IPS DF 4.7 (cell line): ENCODE measurements at regions not wholly inside any gene's neighbourhood (a gene's known extent, or its start where the extent isn't known, plus 50 kb on each side); places are given as distances from the start of the nearest gene placed in this dataset.

ENCODE experiments used
- DNase-seq: peaks from one replicate; pipeline ENCODE4 v3.0.0-alpha.2; 2013; ENCODE audit warnings: low spot score; ENCODE audit errors: extremely low read depth

DNA sequence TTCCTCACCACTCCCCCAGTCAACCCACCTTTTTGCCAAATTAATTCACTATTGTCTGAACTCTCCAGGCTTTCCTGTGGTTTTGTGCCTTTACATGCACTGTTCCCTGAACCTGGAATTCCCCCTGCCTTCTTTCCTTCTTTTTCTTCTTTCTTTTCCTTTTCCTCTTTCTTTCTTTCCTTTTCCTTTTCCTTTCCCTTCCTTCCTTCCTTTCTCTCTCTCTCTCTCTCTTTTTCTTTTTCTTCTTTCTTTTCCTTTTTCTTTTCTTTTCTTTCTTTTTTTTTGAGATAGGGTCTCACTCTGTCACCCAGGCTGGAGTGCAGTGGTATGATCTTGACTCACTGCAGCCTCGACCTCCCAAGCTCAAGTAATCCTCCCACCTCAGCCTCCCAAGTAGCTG, 56.6 kb upstream of the CDC42BPA start:
- DNase-seq = no peak

DNA sequence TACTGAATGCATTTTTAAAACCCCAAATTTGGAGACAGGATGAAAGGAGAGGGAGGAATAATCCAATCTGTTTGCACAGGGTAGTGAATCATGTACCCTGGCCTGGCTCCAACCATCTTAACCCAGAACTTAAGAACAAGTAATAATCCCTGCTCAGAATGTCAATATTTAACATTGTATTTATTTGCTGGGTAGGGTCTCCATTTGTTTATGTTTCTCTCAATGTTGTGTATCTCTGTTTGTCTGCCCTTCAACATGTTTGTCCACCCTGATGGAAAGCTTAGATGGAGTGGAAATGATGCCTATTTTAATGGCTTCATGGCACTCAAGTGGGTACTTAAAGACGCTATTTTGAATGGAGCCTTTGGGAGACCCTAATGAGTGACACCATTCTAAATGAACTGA, 54.4 kb upstream of the CDC42BPA start:
- no peak for DNase-seq

DNA sequence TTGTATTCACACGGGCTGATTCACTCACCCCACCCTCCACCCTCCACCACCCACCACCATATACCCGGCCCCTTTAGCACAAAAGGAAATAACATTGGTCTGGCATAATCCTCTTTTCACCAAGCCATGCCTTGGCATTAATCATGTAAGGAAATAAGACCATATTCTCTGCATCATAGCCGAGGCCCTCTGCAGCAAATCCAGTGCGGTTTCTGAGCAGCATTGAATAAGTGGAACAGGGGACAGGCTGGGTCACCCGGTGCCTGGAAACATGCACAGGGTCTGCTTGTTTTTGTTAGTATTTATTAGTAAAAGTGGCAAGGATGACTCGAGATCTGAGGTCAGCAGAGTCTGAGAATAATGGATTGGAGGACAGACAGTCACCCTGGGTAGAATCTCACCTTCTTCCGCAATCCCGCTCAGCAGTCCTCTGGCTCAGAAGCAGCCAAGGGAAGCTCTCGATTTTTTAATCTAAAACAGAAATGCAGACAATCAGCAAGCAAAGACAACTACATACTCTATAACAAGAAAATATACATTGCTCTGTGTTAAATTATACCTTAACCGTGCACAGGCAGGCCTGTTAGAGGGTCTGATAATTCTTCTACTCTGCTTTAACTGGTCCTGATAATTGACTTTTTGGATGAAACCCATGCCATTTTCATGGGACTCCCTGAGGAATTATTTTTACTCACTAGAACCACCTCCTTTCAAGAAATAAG, 52.4 kb upstream of the CDC42BPA start:
- DNase-seq = no peak

- no peak for DNase-seq
Measured at GRCh38 chr1:227369102-227369760, 50.9 kb upstream of the CDC42BPA start.
